Endodermal cell (in vitro differentiated cells): ENCODE measurements at regions not wholly inside any gene's neighbourhood (a gene's known extent, or its start where the extent isn't known, plus 50 kb on each side); places are given as distances from the start of the nearest gene placed in this dataset.

Source experiments
- DNase-seq: peaks from one replicate; pipeline ENCODE4 v3.0.0-alpha.2; 2017
- H3K27ac ChIP-seq: 2 replicates; pipeline ENCODE4 v1.5.1; 2013; ENCODE audit warnings: mild to moderate bottlenecking, low read depth, low read length, moderate library complexity
- H3K27me3 ChIP-seq: 2 replicates; pipeline ENCODE4 v1.6.1; 2013; ENCODE audit warnings: mild to moderate bottlenecking, low read length, moderate library complexity; ENCODE audit not compliant: insufficient read depth, control insufficient read depth, poor library complexity, severe bottlenecking
- H3K36me3 ChIP-seq: 2 replicates; pipeline ENCODE4 v1.7.0; 2013; ENCODE audit warnings: mild to moderate bottlenecking, low read length, moderate library complexity; ENCODE audit not compliant: control insufficient read depth, insufficient read depth
- H3K4me1 ChIP-seq: one replicate; pipeline ENCODE4 v1.7.0; 2013; ENCODE audit warnings: low read length; ENCODE audit not compliant: control insufficient read depth, insufficient read depth
- H3K4me3 ChIP-seq: 2 replicates; pipeline ENCODE4 v1.5.1; 2013; ENCODE audit warnings: mild to moderate bottlenecking, low read length, moderate library complexity
- H3K9ac ChIP-seq: 2 replicates; pipeline ENCODE4 v1.6.1; 2013; ENCODE audit warnings: mild to moderate bottlenecking, low read length, moderate library complexity; ENCODE audit not compliant: poor library complexity, severe bottlenecking; ENCODE audit errors: extremely low read depth
- H3K9me3 ChIP-seq: 2 replicates; pipeline ENCODE4 v1.6.1; 2013; ENCODE audit warnings: mild to moderate bottlenecking, low read length, moderate library complexity; ENCODE audit not compliant: control insufficient read depth
- H3K27ac Mint-ChIP-seq: 2 replicates; pipeline ENCODE4 v1.8.0; 2020; ENCODE audit warnings: mixed read lengths
- H3K27me3 Mint-ChIP-seq: 2 replicates; pipeline ENCODE4 v1.8.0; 2021; ENCODE audit warnings: mild to moderate bottlenecking, mixed read lengths; ENCODE audit not compliant: insufficient read depth
- H3K36me3 Mint-ChIP-seq: 2 replicates; pipeline ENCODE4 v1.8.0; 2020; ENCODE audit warnings: low read depth, mixed read lengths
- H3K4me1 Mint-ChIP-seq: 2 replicates; pipeline ENCODE4 v1.8.0; 2020; ENCODE audit warnings: mixed read lengths
- H3K4me3 Mint-ChIP-seq: 2 replicates; pipeline ENCODE4 v1.8.0; 2020; ENCODE audit warnings: mild to moderate bottlenecking, moderate library complexity, mixed read lengths
- H3K9me3 Mint-ChIP-seq: 2 replicates; pipeline ENCODE4 v1.8.0; 2020; ENCODE audit warnings: mild to moderate bottlenecking, mixed read lengths
- CTCF ChIP-seq: fragments of 200-600 bp; sonication (generic); conservative IDR thresholded peaks from 2 replicates; pipeline ENCODE4 v1.5.0; 2021; ENCODE audit warnings: antibody characterized with exemption, mild to moderate bottlenecking
- WGBS, 2 experiments: methylation state at CpG; one replicate each; pipeline versions ENCODE4 v1.1.5 to v1.1.7; 2013; ENCODE audit warnings: missing lambda C conversion rate in 2 of 2, mixed read lengths in 1 of 2; ENCODE audit not compliant: insufficient coverage in 1 of 2, insufficient read length in 1 of 2; 5-methylcytosine and 5-hydroxymethylcytosine counted together

GRCh38 chr10:131778385-131778784 lies 122.4 kb upstream of the PPP2R2D start:
- H3K4me3 ChIP-seq, result no peak overlapping the region
- H3K27ac Mint-ChIP-seq, result no peak overlapping the region
- no peaks in the 10 kb centered on the region for H3K4me1 Mint-ChIP-seq
- TF ChIP-seq CTCF, result no peak
- peaks cover 3% of the 10 kb centered on the region for H3K36me3 Mint-ChIP-seq
- no peak overlapping the region for H3K9ac ChIP-seq
- H3K9me3 ChIP-seq, result peaks cover 27% of the 10 kb centered on the region
- H3K4me3 Mint-ChIP-seq, result no peak overlapping the region
- peaks cover 68% of the 10 kb centered on the region for H3K9me3 Mint-ChIP-seq
- no peaks in the 10 kb centered on the region for H3K4me1 ChIP-seq
- 78 to 91% methylated on average over 3 to 9 of the region's 9 CpGs for WGBS, 2 experiments
- no peaks in the 10 kb centered on the region for H3K27me3 ChIP-seq
- no peaks in the 10 kb centered on the region for H3K36me3 ChIP-seq
- DNase-seq, result peak; percentile 20
- peaks cover 3% of the 10 kb centered on the region for H3K27me3 Mint-ChIP-seq
- H3K27ac ChIP-seq, result no peak overlapping the region

GRCh38 chr10:131778842-131779241 lies 122.0 kb upstream of the PPP2R2D start:
- DNase-seq, result peak; percentile 17
- WGBS, 2 experiments, result 79 to 96% methylated on average over 6 to 8 of the region's 8 CpGs
- Mint-ChIP-seq H3K9me3 (peaks cover 72% of the 10 kb centered on the region), H3K27me3 (peaks cover 4% of the 10 kb centered on the region), H3K27ac (no peak overlapping the region), H3K4me3 (no peak overlapping the region), H3K36me3 (peaks cover 3% of the 10 kb centered on the region), H3K4me1 (no peaks in the 10 kb centered on the region)
- Histone ChIP-seq H3K4me1 (no peaks in the 10 kb centered on the region), H3K36me3 (no peaks in the 10 kb centered on the region), H3K4me3 (no peak overlapping the region), H3K27ac (no peak overlapping the region), H3K27me3 (no peaks in the 10 kb centered on the region), H3K9me3 (peaks cover 27% of the 10 kb centered on the region), H3K9ac (no peak overlapping the region)
- TF ChIP-seq CTCF, result no peak

GRCh38 chr10:131779661-131780394 lies 121.0 kb upstream of the PPP2R2D start:
- Mint-ChIP-seq H3K27me3 (peaks cover 6% of the 10 kb centered on the region), H3K36me3 (peaks cover 3% of the 10 kb centered on the region), H3K4me3 (no peak overlapping the region), H3K9me3 (peaks cover 77% of the 10 kb centered on the region), H3K27ac (no peak overlapping the region), H3K4me1 (no peaks in the 10 kb centered on the region)
- 89 to 93% methylated on average over 3 to 10 of the region's 10 CpGs for WGBS, 2 experiments
- Histone ChIP-seq H3K27me3 (no peaks in the 10 kb centered on the region), H3K27ac (no peak overlapping the region), H3K4me1 (no peaks in the 10 kb centered on the region), H3K4me3 (no peak overlapping the region), H3K9ac (no peak overlapping the region), H3K36me3 (no peaks in the 10 kb centered on the region), H3K9me3 (peaks cover 27% of the 10 kb centered on the region)
- TF ChIP-seq CTCF, result no peak
- DNase-seq, result peak; percentile 20
